HG03457 (cell line): ENCODE measurements at regions not wholly inside any gene's neighbourhood (a gene's known extent, or its start where the extent isn't known, plus 50 kb on each side); places are given as distances from the start of the nearest gene placed in this dataset.
"Not testable (repeated sequence)": the region's sequence is repeated elsewhere in the genome, so short reads cannot be mapped to it uniquely, and the experiment has no call there.

Experiments used
- ATAC-seq: cut with Tn5 transposase; IDR thresholded peaks from one replicate; pipeline ENCODE4 v1.9.1; 2021; ENCODE audit warnings: moderate number of reproducible peaks; ENCODE audit not compliant: unreplicated experiment

- ATAC-seq = no peak
Observed at GRCh38 chr6:145074805-145075204, 660.5 kb downstream of the EPM2A start.

- ATAC-seq = no peak
Observed at GRCh38 chr6:145075425-145075824, 659.9 kb downstream of the EPM2A start.

GRCh38 chr6:145076115-145076841, 659.0 kb downstream of the EPM2A start:
- ATAC-seq = no peak

GRCh38 chr6:145077382-145077781, 657.9 kb downstream of the EPM2A start:
- no peak for ATAC-seq

GRCh38 chr6:145080651-145081050, 654.7 kb downstream of the EPM2A start:
- no peak for ATAC-seq

- ATAC-seq = no peak
Observed at GRCh38 chr6:145081677-145082076, 653.6 kb downstream of the EPM2A start.

GRCh38 chr6:145082359-145082758, 653.0 kb downstream of the EPM2A start:
- no peak for ATAC-seq

GRCh38 chr6:145086197-145086596, 649.1 kb downstream of the EPM2A start:
- no peak for ATAC-seq

- no peak for ATAC-seq
Observed at GRCh38 chr6:145087034-145087433, 648.3 kb downstream of the EPM2A start.

- no peak for ATAC-seq
Observed at GRCh38 chr6:145090801-145091585, 644.3 kb downstream of the EPM2A start.

- ATAC-seq = no peak
Observed at GRCh38 chr6:145091586-145092142, 643.7 kb downstream of the EPM2A start.

- ATAC-seq = no peak
Observed at GRCh38 chr6:145092554-145092953, 642.8 kb downstream of the EPM2A start.

GRCh38 chr6:145093226-145093625, 642.1 kb downstream of the EPM2A start:
- ATAC-seq = no peak

GRCh38 chr6:145096846-145097245, 638.5 kb downstream of the EPM2A start:
- no peak for ATAC-seq

- ATAC-seq = not testable (repeated sequence)
Observed at GRCh38 chr6:145098127-145098526, 637.2 kb downstream of the EPM2A start.

- no peak for ATAC-seq
Observed at GRCh38 chr6:145099713-145100112, 635.6 kb downstream of the EPM2A start.

- no peak for ATAC-seq
Observed at GRCh38 chr6:145110109-145110508, 625.2 kb downstream of the EPM2A start.

GRCh38 chr6:145111407-145111806, 623.9 kb downstream of the EPM2A start:
- ATAC-seq = not testable (repeated sequence)

GRCh38 chr6:145112711-145113148, 622.6 kb downstream of the EPM2A start:
- ATAC-seq = no peak

- ATAC-seq = no peak
Observed at GRCh38 chr6:145115638-145116037, 619.7 kb downstream of the EPM2A start.

- no peak for ATAC-seq
Observed at GRCh38 chr6:145116591-145117178, 618.6 kb downstream of the EPM2A start.

GRCh38 chr6:145118224-145118623, 617.1 kb downstream of the EPM2A start:
- ATAC-seq = no peak
